ENCODE measurements at regions not wholly inside any gene's neighbourhood (a gene's known extent, or its start where the extent isn't known, plus 50 kb on each side); places are given as distances from the start of the nearest gene placed in this dataset.

DNA sequence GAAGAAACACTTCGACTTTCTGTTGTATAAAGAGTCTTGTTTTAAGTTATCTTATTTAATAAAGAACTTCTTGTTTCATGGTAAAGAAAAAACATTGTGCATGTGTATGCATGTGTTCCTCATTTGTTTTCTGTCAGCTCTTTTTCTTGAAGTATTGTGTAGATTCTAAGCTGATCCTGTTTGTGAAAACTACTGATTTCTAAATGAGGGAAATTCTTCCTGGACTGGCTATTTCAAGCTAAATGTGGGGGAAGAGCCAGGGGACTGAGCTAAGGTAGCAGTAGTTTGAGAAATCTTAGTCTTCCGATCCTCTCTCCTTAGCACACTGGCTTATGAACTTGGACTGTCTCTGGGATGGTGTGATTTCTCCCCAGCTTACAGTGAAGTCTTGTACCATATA lies 56.4 kb upstream of the RBMS1 start:
- TF ChIP-seq, protein P1, sequence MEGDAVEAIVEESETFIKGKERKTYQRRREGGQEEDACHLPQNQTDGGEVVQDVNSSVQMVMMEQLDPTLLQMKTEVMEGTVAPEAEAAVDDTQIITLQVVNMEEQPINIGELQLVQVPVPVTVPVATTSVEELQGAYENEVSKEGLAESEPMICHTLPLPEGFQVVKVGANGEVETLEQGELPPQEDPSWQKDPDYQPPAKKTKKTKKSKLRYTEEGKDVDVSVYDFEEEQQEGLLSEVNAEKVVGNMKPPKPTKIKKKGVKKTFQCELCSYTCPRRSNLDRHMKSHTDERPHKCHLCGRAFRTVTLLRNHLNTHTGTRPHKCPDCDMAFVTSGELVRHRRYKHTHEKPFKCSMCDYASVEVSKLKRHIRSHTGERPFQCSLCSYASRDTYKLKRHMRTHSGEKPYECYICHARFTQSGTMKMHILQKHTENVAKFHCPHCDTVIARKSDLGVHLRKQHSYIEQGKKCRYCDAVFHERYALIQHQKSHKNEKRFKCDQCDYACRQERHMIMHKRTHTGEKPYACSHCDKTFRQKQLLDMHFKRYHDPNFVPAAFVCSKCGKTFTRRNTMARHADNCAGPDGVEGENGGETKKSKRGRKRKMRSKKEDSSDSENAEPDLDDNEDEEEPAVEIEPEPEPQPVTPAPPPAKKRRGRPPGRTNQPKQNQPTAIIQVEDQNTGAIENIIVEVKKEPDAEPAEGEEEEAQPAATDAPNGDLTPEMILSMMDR (conservative IDR thresholded peaks at IDR 0.05; ENCODE audit: low read depth, low read length), result no peak
- H3K4me3 ChIP-seq (ENCODE audit: low read depth, low read length), result no peak overlapping the region
- no peak for DNase-seq (ENCODE audit: low read depth)

GRCh38 chr2:160551259-160551658 lies 57.7 kb upstream of the RBMS1 start:
- no peak for DNase-seq (ENCODE audit: low read depth)
- no peak overlapping the region for H3K4me3 ChIP-seq (ENCODE audit: low read depth, low read length)
- TF ChIP-seq, protein P1 (conservative IDR thresholded peaks at IDR 0.05; ENCODE audit: low read depth, low read length), result no peak

DNA sequence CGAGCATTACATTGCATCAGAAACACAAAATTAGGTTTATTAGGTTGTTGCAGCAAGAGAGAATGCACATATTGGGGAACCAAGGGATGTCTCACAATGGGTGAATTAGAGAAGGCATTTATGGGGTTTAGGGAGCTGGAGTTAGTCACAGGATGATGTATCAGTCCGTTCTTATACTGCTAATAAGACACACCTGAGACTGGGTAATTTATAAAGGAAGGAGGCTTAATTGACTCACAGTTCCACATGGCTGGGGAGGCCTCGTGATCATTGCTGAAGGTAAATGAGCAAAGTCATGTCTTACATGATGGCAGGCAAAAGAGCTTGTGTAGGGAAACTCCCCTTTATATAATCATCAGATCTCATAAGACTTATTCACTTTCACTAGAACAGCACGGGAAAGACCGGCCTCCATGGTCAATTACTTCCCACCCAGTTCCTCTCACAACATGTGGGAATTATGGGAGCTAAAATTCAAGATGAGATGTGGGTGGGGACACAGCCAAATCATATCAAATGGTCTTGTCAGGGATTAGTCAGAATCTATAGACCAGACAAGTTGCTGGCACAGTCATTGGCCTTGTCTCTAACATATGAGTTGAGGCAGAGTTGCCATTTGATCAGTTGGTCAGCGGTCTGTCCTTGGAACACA lies 61.9 kb upstream of the RBMS1 start:
- H3K4me3 ChIP-seq (ENCODE audit: low read depth, low read length), result no peak overlapping the region
- TF ChIP-seq, protein P1 (conservative IDR thresholded peaks at IDR 0.05; ENCODE audit: low read depth, low read length), result no peak
- no peak for DNase-seq (ENCODE audit: low read depth)

GRCh38 chr2:160557903-160558302 lies 64.3 kb upstream of the RBMS1 start:
- TF ChIP-seq, protein P1 (conservative IDR thresholded peaks at IDR 0.05; ENCODE audit: low read depth, low read length), result no peak
- DNase-seq (ENCODE audit: low read depth), result no peak

GRCh38 chr2:160558531-160558930 lies 64.9 kb upstream of the RBMS1 start:
- DNase-seq (ENCODE audit: low read depth), result no peak
- H3K4me3 ChIP-seq (ENCODE audit: low read depth, low read length), result no peak overlapping the region
- TF ChIP-seq, protein P1 (conservative IDR thresholded peaks at IDR 0.05; ENCODE audit: low read depth, low read length), result no peak

More at GRCh38 chr2:160557903-160558302, 64.3 kb upstream of the RBMS1 start:
- H3K4me3 ChIP-seq (ENCODE audit: low read depth, low read length), result no peak overlapping the region

DNA sequence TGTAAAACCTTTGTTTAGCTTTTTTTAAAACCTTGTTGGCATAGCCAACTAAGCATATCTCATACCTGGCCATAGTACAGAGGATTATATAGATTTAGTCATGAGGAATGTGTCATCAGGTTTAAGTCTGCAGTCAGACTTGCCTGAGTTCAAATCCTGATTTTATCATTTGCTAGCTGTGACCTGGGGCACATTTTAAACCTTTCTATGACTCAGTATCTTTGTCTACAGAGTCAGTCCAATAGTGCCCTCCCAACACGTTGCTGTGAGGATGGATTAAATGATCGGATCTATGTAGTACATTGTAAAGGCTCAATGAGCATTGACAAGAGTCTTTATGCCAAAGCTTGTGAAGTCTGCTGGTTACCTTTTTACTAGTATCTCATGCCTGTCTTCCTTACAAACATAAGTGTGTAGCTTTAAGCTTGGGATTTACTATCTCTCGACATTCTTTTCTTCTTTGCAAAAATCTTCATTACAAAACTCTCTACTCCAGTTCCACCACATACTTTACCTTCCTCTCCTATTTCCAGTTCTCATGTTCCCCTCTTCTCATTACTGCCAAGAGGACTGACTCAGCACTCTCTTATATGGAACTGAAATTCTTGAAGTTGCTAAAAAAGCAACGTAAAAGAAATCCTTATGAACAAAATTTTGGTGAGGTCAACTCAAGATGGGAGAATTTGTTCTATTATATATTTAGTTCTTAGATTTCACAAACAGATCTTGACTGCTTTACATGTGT lies 68.1 kb upstream of the RBMS1 start:
- TF ChIP-seq, protein P1 (conservative IDR thresholded peaks at IDR 0.05; ENCODE audit: low read depth, low read length), result no peak
- H3K4me3 ChIP-seq (ENCODE audit: low read depth, low read length), result no peak overlapping the region
- DNase-seq (ENCODE audit: low read depth), result no peak

Data from epithelial cell of proximal tubule (primary cell).